ENCODE measurements at regions not wholly inside any gene's neighbourhood (a gene's known extent, or its start where the extent isn't known, plus 50 kb on each side); places are given as distances from the start of the nearest gene placed in this dataset.

DNA sequence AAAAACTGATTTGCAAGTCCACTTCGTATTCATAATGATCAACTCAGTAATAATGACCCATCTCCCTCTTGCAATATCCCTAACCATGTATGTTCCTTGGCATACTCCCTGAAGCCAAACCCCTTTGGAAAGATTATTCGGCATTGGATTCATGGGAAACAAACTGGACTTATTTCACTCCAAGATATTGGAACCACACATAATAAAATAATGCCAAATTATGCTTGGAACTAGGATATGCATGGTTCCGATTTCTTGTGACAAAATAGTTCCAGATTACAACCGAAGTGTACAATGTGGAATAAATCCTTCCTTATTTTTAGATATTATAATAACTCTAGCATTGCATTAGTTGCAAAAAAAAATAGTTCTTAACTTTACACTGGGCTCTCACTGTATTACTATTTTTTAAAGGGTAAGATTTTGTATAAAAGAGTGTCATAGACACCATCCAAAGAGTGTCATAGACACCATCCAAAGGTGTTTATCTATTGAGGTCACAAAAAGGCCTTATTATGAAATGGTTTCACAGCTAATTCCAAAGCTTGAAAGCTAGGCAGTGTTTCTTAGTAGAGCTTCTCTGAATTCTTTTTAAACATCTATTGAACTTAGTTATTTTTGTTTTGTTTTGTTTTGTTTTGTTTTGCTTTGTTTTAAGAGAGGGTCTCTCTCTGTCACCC, 410.9 kb upstream of the JARID2 start:
- DNase-seq = no peak

DNA sequence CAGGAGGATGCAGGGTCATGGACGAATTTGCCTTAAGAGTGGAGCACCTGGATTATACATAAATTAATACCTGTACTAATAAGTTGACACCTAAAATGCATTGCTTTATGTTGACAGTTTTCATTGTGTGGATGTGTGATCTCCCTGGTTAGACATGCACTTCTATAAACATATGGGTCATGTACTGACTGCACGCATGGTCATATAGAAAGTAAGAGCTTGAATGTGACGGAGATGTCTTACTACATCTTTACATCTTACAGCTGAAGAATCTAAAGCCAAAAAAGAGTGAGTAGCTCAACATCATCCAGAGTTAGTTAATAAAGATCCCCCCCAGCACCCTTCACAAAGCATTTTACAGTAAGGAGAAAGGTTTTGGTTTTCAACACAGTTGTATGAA, 408.4 kb upstream of the JARID2 start:
- DNase-seq = no peak

DNA sequence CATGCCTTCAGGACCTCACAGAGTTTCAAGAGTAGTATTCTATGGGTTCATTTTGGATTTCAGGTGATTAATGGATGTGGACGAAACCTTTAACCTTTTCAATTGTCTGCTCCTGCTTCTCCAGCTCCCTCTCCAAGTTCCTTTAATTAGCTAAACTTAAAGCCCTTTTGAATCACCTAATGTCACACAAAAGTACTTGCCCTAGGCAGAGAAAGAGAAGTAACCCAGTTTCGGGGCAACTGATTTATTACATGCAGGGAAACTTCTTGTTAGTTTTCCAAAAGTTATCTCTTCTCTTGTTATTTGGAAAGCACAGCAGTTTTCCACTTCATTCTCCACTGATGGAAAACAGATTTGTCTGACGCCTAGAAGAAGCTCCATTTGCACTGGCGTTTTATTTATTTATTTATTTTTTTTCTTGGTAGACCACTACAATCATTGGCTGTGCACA, 407.7 kb upstream of the JARID2 start:
- no peak for DNase-seq

DNA sequence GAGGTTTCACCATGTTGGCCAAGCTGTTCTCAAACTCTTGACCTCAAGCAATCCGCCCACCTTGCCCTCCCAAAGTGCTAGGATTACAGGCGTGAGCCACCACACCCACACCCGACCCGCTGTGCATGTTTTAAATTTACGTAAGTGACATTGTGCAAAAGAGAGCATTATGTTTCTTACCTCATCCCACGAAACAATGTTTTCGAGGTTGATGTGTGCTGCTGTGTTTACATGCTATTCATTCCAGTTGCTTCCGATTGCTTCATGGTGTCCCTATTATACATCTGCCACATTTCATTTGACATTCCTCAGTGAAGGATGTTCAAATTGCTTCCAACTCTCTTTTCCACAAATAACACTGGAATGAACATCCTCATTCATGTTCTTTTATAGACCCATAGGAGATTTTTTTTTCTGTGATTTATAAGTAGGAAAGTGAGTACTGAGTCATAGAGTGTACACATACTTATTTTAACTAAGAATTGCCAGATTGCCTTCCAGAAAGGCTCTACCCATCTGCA, 403.9 kb upstream of the JARID2 start:
- DNase-seq = no peak

DNA sequence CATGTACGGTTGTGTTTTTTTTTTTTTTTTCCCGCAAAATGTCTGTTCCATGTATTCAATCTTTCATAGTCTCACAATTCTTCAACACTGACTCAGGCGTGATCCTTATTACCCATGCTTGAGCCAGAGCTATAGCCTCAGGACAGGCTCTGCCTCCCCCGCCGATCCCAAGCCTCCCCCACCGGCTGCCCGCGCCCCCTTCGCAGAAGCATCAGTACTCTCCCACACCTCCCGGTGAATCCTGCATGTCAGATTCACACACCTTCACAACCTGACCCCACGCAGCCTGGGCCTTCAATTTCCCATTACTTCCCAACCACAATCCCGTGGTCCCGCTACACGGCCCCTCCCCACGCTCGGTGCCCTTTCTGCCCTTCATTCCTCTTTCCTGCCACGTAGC, 401.5 kb upstream of the JARID2 start:
- no peak for DNase-seq

DNA sequence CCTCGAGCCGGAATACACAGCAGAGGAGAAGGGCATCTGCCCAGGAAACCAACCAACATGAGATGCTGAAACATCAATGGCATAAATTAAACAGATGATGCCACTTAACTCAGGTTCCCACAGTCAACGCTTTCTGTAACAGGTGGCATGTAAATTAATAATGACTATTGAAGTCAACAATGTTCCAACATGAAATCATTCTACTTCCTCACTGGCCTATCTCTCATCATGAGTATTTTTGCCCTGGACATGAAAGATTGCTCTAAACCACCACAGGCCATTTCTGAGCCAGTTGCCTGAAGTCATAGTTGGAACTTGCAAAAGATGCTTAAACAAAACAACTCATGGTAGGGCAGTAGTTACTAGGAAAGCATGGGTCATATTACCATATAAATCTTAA, 397.9 kb upstream of the JARID2 start:
- no peak for DNase-seq

DNA sequence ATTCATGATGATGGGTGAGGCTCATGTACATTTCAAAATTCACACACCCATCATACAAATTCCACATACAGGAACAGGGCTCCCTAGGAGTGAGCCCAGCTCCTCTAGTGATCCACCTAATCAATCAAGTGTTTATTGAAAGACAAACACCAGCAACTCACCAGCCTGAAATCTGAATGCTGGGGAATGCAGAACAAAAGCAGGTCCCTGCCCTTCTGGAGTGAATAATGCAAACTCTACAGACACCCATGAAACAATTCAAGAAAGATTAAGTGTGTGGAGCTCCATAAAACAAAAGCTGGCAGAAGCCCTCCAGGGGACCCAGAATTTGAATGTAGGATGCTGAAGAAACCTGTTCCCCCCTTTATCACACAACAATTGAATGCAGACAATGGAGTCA, 396.7 kb upstream of the JARID2 start:
- DNase-seq = no peak

DNA sequence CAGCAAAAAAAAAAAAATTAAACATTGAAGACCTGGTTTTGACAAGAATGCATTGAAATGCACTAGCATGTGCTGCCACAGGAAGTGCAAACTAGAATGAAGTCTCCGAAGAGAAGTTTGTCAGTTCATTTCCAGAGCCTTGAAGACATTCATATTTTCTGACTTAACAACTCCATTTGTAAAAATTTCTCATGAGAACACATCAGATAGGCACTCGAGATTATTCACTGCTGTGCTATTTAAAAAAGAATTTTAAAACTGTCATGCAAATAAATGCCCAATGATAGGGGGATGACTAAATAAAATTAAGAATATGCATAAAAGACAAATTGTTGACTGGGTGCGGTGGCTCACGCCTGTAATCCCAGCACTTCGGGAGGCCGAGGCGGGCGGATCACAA, 394.6 kb upstream of the JARID2 start:
- no peak for DNase-seq

DNA sequence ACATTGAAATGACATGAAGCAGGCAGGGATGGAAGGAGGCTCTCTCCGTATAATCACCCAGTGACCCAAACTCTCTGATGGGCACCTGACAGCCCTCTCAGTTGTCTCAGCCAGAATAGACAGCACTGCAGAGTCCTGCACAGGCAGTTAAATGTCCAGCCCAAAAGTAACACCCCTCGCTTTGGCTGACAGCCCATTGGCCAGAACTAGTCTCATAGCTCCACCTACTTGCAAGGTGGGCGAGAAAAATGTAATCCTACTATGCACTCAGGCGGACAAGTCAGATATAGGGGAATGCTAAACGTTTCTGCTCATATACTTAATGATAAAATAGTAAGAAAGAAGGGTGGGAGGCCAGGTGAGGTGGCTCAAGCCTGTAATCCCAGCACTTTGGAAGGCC, 393.5 kb upstream of the JARID2 start:
- no peak for DNase-seq

DNA sequence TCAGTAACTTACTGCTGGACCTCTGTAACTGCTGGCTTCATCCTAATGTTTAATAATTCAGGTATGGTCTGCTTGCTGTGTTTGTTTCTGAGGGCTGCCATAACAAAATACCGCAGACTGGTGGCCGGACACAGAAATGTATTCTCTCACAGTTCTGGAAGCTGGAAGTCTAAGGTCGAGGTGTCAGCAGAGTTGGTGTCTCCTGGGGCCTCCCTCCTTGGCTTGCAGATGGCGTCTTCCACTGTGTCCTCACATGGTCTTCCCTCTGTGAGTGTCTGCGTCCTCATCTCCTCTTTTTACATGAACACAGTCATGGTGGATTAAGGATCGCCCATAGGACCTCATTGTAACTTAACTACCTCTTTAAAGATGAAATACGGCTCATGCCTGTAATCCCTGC, 389.7 kb upstream of the JARID2 start:
- DNase-seq = no peak

DNA sequence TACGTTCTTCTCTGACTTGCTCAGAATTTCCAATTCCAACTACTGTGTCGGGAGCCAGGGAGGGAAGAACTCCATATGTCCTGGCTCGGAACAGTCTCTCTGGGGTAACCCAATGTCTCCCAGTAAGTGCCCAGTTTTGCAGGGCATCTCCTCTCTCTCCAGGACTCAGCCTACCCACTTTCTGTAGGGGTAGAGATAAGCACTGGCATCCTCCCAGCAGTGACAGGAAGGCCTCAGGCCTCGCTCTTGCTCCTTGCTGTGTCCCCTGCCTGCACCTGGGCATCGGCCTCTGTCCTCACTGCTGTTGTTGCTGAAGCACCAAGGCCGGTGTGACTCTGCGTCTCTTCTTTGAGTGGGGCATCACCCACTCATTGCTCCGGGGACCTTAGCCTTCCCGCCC, 388.9 kb upstream of the JARID2 start:
- no peak for DNase-seq

DNA sequence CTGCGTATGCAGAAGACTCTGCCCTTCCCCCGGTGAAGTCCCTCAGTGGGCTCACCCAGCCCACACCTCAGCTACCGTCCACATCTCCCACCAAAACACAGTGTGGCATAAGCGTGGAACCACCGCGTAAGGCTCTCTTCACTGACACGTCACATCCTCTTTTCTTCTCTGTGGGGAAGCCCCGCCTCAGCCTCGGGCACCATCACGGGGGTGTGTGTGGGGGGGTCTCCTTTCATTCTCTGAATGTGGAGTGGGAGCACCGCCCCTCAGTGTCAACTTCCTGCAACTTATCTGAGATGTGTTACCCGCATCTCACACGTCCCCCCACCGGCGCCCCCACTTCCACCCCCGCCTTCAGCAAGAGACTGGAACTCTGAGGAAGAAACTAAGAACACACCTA, 388.4 kb upstream of the JARID2 start:
- no peak for DNase-seq

DNA sequence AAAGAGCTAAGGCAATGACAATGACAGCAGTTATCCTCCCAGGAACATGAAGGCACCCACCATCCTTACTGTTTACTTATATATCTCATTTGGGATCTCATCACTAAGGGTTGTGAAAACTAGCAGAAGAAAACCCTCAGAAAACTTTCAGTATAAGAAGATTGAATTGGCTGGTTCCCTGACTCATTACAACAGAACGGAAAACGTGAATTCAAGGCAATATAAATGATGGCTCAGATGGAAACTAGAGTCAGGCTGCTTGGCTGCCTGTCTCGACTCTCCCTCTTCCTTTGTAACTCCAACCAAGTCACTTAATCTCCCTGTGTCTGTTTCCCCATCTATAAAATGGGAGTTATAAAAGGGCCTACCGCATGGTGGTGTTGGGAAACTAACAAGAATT, 387.1 kb upstream of the JARID2 start:
- DNase-seq = no peak

DNA sequence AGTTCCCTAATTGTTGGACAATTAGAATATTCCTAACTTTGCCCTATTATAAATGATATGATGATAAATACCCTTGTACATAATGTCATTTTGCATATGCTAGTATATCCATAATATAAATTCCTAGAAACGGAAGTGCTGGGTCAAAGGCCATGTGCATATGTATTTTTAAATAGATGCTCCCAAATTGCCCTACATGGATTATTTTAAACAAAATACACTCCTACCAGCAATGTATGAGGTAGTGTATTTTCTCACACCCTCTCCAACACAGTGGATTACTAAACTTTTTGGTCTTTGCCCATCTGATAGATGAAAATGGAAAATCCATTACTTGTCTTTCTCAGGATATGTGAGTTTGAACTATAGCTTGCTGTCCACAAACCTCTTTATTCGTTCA, 385.1 kb upstream of the JARID2 start:
- DNase-seq = no peak

DNA sequence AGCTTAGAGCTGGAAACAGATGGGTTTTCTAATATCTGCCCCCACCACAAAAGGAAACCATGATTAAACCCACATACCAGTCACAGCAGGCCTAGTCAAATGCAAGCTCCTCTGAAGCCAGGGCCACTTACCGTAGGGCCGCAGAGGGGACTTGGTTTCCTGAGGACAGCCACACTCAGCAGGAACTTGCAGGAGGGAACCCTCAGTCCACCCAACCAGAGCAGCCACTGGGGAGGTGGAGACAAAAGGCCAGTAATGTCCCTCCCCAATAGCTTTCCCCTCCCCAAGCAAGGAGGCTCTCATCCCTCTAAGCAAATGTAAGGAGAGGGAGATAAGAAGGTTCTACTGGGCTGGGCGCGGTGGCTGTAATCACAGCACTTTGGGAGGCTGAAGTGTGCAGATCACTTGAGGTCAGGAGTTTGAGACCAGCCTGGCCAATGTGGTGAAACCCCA, 384.4 kb upstream of the JARID2 start:
- peak; percentile 14 for DNase-seq

DNA sequence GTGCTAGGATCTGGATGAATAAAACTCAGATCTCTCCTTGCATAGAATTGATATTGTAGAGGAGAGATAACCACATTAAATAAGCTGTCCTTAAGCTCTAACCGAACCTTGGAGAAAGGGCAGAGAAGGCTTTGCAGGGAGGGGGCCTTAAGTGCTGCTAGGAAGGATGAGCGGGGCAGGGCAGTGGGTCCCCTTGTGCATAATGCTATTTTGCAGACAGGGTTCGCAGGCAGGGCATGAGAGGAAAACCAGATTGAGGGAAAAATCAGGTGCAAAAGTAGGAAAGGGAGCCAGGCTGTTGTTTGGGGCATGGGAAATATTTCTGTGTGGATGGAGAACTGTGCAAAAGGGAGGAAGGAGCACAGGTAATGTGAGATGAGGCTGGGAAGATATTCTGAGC, 383.0 kb upstream of the JARID2 start:
- DNase-seq = no peak

DNA sequence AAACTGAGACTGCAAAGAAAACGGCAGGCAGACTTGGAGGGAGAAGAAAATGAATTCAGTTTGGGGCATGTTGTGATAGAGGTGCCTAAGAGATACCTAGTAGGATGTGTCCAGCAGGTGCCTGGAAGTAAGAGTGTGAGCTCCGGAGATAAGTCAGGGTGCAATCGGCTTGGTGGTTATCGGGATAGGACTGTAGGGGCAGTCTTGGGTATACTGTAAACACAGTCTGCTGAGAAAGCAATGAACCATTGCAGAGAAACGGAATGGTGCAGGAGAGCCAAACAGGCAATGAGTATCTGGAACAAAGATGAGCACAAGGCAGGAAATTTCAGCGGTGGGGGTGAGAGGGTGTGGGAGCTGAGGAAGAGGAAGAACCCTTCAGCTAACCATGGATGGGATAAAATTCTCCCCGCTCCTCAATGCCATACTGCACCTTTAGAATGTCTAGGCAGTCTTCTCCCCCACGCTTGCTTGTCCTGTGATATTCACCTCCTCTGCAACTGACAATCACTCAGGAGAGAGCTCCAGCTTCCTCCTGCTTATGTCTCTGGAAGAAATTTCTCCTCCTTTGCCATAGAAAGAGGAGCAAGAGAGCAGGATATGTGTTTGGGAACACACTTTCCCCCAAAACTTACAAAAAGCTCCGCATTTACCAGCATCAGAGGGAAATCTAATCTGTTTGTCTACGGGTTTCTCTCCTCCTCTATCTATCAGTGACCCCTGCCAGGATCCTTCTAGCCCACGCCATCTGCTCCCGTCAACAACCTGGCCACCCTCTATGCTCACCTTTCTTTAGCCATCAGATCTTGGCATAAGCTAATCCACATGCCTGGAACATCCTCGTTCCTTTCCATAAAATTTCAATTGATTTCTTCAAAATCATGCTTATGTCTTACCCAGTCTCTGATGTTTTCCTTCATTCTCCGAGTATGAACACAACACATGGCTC, 381.7 kb upstream of the JARID2 start:
- no peak for DNase-seq

DNA sequence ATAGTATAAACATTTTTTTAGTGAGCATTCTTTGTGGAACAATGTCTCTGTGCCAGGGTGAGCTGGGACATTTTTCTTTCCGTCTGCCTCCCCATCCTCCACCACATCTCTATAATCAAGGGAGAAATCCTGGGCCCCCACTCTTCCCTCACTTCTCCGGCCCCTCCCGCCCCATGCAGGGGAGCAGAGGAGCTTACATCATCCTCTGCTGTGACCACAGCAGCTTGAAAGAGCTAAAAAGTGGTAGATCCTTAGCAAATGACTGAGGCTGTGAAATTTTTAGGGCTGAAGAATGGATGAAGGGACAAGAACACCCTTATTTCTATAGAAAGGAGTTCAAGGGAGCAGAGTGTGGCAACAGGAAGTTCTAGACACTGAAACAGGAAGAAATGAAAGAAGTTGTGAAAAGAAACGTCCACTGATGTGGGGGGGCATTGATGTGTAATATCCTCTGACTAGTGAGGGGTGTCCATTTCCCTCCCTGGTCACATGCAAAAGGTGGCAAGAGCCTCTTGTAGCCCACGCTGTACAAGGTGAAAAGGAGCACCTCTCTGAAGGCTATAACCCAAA, 380.3 kb upstream of the JARID2 start:
- peak; percentile 99 for DNase-seq

DNA sequence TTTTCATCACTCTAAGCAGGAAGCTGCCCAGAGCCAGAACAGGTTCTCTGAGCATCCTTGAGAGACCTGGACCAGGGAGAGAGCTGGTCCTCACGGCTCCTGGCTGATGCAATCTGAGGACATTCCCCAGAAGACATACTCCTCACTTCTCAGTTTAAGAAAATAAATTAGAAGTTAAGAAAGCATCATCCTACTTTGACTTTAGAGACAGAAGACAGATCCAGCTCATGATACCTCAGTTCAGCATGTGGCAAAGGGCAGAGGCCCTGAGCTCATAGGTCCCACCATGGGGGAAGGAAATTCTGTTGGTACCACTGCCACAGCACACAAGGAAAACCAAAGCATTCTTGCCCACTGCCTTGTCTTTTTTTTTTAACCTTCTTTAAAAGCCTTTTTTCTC, 378.1 kb upstream of the JARID2 start:
- no peak for DNase-seq

DNA sequence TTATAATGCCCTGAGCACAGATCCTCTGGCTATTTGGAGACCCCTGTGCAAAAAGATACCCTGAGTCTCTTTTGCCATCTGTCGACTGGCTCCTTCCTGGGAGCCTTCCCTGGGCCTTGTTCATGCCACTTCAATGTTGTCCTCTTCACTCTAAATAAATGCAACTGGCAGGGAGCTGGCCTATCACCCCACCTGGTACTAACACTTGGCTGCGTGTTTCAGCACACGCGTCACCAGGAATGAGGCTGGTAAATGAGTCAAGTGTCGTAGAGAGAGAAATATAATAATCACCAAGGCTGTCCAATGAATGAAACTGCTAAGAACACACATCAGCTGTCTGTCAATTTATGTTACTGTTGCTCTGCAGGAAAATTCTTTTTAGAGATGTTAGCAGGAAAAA, 374.6 kb upstream of the JARID2 start:
- no peak for DNase-seq

DNA sequence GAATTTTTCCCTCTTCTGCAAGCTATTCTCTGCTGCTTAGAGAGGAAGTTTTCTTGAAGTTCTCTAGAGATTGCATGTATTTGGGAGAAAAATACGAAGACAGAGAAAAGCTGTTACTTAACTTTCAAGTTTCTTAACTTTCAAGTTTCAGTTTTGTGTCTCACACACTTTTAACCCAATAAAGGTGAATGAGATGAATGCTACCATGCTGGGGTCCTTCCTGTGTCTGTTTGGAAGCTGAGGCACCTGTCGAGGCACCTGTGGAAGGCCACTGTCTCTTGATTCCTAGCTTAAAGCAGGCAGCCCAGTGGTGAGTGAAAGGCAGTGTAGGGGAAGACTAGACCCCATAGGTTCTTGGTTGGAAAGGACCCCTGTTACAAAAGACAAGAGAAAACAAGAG, 372.8 kb upstream of the JARID2 start:
- DNase-seq = no peak

DNA sequence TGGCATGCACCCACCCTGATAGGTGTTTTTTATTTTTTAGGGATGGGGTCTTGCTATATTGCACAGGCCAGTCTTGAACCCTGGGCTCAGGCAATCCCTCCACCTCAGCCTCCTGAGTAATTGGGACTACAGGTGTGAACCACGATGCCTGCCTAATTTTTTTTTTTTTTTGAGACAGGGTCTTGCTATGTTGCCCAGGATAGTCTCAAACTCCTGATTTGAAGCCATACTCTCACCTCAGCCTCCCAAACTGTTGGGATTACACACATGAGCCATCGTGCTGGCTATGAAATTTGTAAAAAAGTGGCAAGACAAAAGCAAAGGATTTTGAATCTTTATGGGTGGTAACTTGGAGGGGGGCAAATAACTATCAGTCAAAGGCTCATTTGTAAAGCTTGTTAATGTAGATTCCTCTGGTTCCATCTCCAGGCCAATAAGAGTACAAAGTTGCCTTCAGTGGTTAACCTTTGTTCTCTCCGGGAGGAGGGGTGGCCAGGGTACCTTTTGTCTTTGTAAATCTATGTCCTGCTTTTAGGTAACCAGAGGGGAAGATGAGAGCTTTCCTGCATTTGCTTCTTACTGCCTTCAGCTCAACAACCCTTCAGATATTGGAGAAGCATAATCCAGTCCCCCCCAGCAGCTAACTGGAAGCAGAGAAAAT, 372.0 kb upstream of the JARID2 start:
- no peak for DNase-seq

DNA sequence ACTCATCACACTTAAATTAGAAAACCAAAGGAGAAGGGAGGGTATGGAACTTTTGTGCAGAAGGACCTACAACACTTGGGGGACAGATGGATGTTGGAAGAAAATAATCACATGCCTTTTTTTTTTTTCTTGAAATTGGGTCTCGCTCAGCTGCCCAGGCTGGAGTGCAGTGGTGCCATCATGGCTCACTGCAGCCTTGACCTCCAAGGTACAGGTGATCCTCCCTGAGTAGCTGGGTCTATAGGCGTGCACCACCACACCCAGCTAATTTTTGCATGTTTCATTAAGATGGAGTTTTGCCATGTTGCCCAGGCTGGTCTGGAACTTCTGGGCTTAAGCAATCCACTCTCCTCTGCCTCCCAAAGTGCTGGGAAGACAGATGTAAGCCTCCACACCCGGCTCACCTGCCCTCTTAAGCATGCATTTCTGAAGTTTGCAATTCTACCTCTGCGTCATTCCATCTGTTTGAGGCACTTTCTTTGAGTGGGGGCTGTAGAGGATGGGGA, 370.8 kb upstream of the JARID2 start:
- no peak for DNase-seq
